ENCODE measurements at regions not wholly inside any gene's neighbourhood (a gene's known extent, or its start where the extent isn't known, plus 50 kb on each side); places are given as distances from the start of the nearest gene placed in this dataset.
"Not testable (repeated sequence)": the region's sequence is repeated elsewhere in the genome, so short reads cannot be mapped to it uniquely, and the experiment has no call there.

- not testable (repeated sequence) for DNase-seq (ENCODE audit: low read depth)
Measured at GRCh38 chr15:44817797-44818196, 81.5 kb downstream of the TRIM69 start.

DNA sequence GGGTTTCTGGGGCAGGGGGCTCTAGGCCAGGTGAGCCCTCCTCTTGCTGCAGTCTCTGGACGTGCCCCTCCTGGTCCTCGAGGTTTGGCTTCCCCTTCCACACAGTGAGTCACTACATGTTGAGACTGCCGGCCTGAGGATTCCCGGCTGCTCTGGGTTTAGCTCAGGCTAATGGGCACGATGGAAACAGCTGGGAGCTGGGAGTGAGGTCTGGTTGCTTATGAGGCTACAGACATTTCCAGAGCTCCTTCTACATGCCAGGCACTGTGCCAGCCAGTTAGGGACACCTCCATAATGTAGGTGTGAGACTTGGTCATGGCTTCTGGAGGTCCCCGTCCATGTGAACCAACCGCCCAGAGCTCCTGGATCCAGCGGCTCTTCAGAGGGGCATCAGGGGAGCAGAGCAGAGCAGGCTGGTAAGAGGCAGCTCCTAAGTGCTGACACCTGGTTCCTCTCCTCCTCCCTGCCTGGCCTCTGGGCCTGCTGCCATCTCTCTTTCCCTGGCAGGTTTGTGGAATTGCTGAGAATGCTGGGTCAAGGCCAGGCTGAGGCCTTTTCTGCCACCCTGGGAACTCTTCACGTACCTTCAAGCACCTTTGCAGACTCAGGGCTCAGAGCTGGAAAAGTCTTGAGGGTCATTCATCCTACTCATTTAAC, 83.1 kb downstream of the TRIM69 start:
- DNase-seq (ENCODE audit: low read depth) = not testable (repeated sequence)

GRCh38 chr15:44820535-44820934, 84.2 kb downstream of the TRIM69 start:
- not testable (repeated sequence) for DNase-seq (ENCODE audit: low read depth)

DNA sequence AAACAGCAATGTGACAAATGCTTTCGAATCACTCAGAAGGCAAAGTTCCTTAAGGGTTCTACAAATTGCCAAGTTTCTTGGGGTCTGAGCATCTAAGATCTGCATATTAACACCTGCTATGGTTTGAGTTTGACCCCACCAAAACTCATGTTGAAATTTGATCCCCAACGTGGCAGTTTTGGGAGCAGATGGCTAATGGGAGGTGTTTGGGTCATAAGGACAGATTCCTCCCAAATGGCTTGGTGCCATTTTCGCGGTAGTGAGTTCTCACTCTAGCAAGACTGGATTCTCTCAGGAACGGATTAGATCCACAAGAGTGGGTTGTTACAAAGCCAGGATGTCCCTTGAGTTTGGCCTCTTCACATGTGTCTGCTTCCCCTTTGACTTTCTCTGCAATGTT, 84.6 kb downstream of the TRIM69 start:
- DNase-seq (ENCODE audit: low read depth) = not testable (repeated sequence)

DNA sequence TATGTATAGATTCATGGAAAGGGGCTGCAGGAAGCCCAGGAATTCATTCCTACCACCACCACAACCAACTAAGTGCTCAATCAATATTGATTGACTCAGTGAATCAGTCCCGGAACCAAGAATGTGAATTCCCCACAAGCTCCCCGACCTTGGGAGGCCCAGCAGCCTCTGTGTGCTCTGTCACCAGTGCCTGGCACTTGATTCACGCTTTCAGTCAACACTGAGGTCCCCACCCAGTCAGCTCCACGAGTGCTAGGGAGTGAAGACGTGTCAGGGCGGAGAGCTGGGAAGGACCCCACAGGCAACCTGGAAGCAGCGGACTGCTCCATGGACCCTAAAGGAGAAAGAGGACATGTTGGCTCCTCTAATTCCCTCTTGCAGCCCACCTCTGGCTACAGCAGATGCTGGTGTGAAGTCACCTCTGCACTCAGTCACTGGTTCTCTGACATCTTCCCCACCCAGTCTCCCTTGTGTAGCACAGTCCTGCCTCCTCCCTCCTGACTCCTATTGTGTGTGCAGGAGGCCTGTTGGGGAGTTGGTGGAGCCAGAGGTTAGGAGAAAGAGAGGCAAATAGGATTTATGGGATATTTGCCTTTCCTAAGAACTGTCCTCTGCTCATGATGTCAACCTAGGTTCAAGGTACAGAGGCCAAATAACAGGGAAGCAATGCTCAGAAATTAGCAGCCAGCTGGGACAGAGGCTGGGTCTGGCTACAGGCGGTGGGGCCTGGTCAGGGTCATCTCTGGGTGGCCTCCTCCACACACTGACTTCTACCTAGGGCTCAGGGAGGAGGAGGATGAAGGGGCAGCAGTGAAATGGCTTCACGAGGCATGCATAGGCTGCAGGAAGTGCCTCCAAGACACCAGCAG, 88.2 kb downstream of the TRIM69 start:
- not testable (repeated sequence) for DNase-seq (ENCODE audit: low read depth)

GRCh38 chr15:44826583-44826982, 90.3 kb downstream of the TRIM69 start:
- not testable (repeated sequence) for DNase-seq (ENCODE audit: low read depth)

- not testable (repeated sequence) for DNase-seq (ENCODE audit: low read depth)
Measured at GRCh38 chr15:44828229-44828914, 92.0 kb downstream of the TRIM69 start.

GRCh38 chr15:44829150-44829549, 92.8 kb downstream of the TRIM69 start:
- not testable (repeated sequence) for DNase-seq (ENCODE audit: low read depth)

DNA sequence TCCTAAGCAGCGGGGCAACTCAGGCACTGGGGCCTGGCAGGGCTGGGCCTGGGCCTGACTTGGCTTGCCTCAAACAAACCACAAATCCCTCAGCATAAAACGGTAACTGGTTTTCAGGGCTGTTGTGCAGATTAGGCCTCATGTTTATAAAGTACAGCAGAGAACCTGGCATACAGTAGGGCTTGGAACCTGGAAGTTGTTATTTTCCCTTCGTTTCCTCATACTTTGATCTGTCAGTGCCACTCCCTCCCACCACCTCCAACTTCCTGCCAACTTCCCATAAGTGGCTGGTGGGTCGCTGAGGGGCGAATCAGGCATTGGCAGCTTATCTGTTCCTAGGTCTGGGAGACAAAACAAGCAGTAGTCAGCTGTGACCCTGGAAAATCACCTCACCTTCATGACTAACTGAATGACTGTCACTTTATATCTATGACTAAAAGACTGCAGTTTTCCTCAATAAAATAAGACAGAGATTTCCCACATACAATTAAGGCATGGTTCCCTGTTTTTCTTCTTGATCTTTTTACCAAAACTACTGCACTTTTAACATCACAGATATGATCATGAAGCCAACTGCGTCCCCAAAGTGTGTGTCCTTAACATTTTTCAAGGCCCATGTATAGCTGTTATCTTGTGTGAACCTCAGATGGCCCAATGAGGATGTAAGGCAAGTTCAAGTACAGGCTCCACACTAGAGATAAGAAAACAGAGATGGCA, 94.5 kb downstream of the TRIM69 start:
- not testable (repeated sequence) for DNase-seq (ENCODE audit: low read depth)

GRCh38 chr15:44831409-44831741, 95.0 kb downstream of the TRIM69 start:
- DNase-seq (ENCODE audit: low read depth) = not testable (repeated sequence)

- not testable (repeated sequence) for DNase-seq (ENCODE audit: low read depth)
Measured at GRCh38 chr15:44832133-44832532, 95.8 kb downstream of the TRIM69 start.

DNA sequence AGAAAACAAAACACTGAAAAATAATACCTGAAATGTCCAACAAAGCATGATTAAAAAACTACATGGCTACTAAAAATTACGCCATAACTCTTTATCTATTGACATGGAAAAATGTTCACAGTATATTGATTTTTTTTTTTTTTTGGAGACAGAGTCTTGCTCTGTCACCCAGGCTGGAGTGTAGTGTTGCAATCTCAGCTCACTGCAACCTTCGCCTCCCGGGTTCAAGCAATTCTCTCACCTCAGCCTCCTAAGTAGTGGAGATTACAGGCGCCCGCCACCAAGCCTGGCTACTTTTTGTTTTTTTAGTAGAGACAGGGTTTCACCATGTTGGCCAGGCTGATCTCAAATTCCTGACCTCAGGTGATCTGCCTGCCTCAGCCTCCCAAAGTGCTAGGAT, 96.8 kb downstream of the TRIM69 start:
- not testable (repeated sequence) for DNase-seq (ENCODE audit: low read depth)

GRCh38 chr15:44833761-44834160, 97.4 kb downstream of the TRIM69 start:
- not testable (repeated sequence) for DNase-seq (ENCODE audit: low read depth)

DNA sequence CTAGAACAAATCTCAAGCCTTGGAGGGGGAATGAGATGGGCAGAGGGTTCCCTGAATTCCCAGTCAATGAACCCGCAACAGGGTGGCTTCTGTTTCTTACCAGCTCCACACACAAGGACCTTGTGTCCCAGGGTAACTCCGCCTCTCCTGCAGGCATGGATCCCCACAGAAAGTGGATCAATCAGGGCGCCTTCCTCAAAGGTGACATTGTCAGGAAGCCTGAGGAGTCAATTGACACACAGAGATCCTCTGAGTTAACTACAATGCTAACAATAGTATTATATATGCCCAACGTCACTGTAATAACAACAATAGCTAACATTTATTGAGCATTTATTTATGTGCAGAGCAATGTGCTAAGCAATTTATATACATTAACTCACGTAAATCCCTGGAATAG, 98.8 kb downstream of the TRIM69 start:
- not testable (repeated sequence) for DNase-seq (ENCODE audit: low read depth)

DNA sequence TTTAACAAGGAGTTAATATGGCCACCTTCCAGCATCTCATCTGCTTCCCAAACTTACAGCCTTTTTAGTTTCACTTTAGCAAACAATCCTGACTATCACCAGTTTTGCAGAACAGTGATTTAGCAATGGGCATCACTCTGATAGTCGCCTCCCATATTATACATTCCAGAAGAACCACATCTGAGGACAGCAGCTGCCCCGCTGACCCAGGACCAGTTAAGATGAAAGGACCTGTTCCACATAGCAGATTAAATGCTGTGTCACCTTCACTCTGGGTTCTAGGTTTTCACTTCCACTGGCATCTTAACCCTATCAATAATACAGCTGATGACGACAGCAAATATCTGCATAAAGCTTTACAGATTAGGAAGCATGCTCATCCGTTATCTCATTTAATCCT, 99.8 kb downstream of the TRIM69 start:
- no peak for DNase-seq (ENCODE audit: low read depth)

DNA sequence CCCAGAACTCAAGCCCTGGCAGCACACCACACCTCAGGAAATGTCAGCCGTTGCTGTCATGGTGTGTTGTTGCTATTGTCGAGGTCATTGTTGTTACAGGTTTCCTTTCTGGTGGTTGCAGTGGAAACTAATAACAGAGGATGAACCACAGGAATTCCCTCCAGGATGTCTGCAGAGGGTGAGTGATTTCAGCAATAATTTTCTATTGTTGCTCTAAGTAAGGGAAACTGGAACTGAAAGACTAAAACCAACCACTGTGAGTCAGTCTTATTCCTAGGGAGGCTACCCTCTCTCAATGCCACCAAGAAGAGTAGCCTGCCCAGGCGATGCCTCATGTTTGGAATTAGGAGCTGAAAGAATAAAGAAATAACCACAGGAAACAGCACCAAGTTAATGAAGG, 102.6 kb downstream of the TRIM69 start:
- DNase-seq (ENCODE audit: low read depth) = not testable (repeated sequence)

DNA sequence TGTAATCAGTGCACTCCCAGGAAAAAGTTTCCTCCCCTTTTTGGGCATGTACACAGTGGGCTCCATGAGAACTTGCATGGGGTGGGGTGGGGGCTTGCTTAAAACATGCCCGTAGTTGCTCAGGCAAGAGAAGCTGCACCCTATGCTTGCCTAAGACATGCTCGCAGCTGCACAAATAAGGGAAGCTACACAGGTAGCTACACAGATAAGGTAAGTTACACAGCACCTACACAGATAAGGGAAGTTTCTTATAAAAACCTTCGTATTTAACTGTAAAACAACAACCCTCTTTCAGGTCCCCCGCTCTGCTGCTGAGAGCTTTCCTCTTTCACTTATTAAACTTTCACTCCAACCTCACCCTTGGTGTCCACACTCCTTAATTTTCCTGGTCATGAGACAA, 105.4 kb downstream of the TRIM69 start:
- DNase-seq (ENCODE audit: low read depth) = not testable (repeated sequence)

- DNase-seq (ENCODE audit: low read depth) = not testable (repeated sequence)
Measured at GRCh38 chr15:44842883-44843282, 106.6 kb downstream of the TRIM69 start.

DNA sequence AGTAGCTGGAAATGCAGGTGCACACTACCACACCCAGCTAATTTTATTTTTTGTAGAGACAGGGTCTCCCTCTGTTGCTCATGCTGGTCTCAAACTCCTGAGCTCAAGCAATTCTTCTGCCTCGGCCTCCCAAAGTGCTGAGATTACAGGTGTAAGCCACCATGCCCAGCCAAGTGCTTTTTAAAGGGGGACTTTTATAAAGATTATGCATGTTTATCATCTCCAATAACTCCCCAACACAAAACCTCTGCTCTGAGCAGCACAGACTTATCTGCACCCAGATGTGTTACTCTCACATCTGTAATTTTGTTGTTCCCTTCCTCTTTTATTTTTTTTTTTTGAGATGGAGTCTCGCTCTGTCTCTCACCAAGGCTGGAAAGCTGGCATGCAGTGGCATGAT, 108.6 kb downstream of the TRIM69 start:
- not testable (repeated sequence) for DNase-seq (ENCODE audit: low read depth)

- not testable (repeated sequence) for DNase-seq (ENCODE audit: low read depth)
Measured at GRCh38 chr15:44846156-44846555, 109.8 kb downstream of the TRIM69 start.

GRCh38 chr15:44847555-44847954, 108.9 kb upstream of the TERB2 start:
- not testable (repeated sequence) for DNase-seq (ENCODE audit: low read depth)

GRCh38 chr15:44848859-44849258, 107.6 kb upstream of the TERB2 start:
- not testable (repeated sequence) for DNase-seq (ENCODE audit: low read depth)

Measured in activated T-helper 1 cell treated with Interleukin-2 at 50 U/mL for 16 hours (primary cell).